Right lung (tissue), 2 donors: ENCODE measurements at regions not wholly inside any gene's neighbourhood (a gene's known extent, or its start where the extent isn't known, plus 50 kb on each side); places are given as distances from the start of the nearest gene placed in this dataset.

Experiments
- DNase-seq, 2 donors: peaks; one replicate each; pipeline ENCODE4 v3.0.0-alpha.2; 2013

DNA sequence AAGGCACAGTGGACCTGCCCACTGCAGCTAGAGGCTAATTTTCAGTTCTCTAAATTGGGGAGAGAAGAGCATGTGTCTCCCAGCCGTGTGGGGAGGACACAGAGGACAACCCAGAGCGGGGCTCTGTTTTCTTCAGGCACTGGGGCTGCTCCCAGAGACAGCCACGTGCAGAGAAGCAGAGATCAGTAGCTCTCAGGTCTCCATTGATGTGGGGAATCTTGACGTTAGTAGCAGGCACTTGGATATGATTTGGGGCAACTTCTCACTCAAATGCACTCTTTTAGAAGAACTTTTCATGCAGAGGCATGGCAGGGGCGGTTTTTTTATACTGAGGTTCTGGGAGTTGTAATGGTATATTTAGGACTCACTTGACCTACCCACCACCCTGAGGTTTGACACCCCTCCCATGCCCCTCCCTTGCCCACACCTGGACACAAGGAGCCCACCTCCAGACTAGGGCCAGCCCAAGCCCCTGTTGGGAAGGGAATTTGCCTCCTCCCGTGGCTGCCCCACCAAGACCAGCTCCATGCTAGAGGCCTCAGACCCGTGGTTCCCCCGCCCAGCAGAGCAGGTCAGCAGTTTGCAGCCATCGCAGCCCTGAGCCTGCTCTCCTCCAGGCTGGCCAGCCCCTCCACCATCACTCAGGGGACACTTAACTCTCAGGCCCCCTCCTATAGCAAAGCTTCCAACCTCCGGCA lies 94.2 kb upstream of the RTL6 start:
- no peak for DNase-seq

DNA sequence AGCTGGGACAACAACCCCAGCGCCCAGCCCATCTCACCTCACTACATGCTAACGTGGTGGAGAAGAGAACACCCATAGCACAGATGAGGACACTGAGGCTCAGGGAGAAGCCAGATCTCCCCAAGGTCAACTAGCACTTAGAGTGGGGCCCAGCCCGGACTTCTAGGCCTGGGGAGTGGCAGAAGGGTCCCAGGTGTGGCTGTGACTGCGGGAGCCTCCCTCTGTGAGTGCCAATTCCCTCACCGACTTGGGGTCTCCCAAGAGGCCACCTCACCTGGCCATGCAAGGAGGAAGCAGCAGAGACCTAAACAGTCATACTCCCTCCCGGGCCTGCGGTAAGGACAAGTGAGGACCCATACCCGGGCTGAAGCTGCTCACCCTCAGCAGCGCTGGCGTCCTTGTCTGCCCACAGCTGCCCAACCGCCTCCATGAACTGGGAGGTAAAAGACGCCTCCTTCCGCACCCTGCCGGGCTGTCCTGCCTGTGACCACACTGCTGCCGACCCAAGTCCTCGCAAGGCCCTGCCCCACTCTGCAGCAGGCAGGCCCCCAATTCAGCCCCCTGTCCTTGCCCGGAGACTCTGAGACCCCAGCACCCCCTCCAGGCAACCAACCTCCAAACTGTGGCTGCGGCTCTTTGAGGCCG lies 93.2 kb upstream of the RTL6 start:
- DNase-seq = no peak

DNA sequence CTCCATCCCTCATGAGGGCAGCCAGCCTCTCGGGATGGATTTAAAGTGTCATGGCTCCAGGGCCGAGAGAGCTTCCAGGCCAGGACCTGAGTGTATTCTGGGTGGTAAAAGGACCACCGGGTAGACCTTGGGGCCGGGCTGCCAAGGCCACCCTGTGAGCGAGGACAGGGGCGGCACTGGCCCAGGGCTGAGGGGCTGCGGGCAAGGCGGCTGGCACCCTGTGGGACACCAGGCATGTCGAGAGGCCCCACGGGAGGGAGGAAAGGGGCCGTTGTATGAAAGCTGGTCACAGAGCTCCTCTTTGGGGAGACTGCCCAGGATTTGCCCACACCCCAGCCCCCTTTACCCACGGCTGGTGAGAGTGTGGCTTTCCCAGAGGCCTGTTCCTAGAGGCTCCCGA lies 92.3 kb upstream of the RTL6 start:
- no peak for DNase-seq

DNA sequence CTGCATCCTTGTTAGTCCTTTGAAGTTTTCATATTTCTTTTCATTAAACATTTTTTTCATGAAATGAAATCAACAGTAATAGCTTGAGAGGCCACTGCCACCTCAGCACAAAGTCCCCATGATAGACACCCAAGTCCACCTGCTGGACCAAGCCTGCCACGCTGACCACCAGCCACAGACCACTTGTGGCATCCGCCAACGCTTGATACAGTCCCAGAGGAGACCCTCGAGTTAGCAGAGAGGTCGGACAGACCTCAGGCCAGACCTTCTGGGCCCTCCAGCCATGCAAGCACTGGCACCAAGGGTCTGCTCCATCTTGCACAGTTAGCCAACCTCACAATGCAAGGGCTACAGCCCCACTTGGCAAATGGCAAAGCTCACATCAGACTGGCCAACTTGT lies 91.8 kb upstream of the RTL6 start:
- DNase-seq = no peak

DNA sequence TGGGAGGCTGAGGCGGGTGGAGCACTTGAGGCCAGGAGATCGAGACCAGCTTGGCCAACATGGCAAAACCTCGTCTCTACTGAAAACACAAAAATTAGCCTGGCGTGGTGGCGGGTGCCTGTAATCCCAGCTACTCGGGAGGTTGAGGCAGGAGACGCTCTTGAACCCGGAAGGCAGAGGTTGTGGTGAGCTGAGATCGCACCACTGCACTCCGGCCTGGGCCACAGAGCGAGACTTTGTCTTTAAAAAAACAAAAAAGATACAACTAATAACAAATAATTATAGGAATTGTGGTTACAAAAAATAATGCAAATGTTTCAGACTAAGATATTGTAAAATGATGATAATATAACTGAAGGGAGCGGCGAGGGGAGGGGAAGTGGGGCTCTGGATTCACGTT lies 90.3 kb upstream of the RTL6 start:
- no peak for DNase-seq

DNA sequence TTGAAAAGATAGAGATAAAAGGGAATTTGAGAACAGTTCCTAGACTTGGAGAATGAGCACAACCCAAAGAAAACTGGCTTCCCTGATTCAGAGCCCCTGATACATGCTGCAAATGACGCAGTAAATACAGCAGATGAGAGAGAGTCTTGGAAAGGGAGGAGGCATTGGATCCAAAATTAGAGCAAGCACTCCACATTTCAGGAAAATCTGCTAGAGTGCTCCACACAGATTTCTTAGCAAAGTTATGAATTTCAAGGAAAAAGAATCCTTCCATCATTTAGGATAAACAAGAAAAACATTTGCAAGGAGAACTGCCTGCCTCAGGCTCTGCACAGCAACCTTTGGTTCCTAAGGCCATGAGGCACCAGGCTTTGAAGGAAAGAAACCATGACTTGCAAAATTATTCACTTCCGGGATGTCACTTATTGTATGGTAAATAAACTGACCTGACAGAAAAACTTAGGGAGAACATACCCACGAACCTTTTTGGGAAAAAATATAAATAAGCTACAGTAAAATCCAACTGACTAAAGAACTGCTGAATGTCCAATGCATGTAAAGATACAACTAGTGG lies 89.8 kb upstream of the RTL6 start:
- no peak for DNase-seq

DNA sequence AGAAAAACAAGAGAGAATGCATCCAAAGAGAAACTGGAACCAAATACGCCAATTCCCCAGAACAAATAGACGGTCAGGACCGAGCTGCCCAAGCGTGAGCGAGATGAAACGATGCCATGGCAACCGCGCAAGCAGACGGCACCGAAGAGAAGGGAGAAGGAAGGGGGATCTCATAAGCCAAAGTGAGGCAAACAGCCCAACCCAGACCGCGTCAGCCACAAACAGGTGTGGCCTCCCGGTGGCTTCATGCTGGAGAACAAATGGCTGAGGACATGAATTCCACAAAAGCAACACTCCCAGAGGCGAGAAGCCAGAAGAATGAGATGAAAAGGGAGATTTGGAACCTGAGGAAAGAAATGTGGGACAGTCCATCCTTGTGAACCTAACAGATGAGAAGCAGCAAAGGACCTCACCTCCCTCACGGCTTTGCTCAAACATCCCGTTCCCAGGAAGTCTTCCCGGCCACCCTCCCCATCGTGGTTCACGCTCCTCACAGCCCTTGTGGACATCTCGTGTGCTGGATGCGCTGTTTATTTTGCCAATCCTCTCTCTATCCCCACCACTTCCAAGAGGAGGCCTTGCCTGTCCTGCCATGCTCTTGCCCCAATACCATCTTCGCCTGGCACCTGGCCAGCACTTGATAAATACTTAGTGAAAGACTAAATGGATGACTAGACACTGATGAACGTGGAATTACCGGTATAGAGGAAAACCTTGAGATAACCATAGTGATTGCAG lies 89.1 kb upstream of the RTL6 start:
- no peak for DNase-seq

DNA sequence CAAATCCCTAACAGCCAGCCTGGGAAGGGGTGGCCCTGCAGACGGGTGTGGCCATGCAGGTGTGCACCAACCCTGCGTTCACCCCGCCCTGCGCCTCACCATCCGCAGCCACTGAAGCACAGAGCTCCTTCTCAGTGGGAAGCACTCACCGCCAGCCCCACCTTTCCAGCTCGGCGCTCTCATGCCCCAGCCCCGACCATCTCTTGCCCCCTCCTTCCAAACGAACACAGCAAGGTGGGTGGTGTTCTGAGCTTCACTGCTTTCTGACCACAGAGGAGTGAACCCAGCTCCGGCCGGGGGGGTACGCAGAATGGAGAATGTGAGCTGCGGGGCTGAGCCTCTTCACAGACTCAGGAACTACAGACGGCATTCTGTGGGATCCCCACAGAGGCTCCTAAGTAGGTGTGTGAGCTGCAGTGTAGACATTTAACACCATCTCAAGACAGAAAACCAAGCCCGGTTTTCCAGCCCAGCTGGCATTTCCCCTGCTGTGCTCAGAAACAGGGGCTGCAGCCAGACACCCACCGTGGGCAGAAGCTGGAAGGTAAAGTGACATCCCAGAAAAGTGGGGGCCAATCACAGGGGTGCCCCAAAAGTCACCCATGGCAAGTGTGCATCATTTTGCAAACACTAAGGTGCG lies 88.4 kb upstream of the RTL6 start:
- DNase-seq = no peak

DNA sequence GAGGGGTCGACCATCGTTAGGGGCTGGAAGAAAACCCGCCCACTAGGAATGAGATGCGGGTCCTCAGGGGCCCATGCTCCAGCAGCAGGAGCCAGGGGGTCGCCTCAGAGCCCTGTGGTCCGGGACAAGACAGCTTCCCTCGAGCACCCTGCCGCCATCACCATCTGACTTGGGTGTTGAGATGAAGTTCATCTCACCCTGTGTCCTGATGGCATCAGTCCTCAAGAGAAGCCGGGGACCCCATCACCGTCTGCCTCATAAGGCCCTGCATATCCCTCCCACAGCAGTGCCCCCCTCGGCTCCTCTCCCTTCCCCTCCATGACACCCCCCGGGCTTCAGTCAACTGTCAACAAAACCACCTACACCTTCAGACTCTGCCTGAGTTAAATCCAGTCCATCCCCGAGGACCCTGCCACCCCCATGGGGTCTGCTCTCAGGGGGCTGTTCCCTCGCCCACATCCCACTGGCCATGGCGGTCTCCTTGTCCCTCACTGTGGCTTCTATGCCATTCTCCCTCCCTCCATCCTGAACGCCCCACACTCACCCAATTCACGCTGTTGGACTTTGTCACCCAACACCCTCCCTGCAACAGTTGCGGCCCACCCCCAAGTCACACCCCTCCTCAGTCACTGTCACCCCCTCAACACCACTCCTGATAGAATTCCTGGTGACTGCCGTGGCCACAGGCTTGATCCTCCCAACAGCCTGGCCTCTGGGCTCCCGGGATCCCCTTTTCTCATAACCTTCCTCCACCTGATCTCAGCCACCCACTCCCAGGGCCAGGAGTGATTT lies 87.7 kb upstream of the RTL6 start:
- no peak for DNase-seq

DNA sequence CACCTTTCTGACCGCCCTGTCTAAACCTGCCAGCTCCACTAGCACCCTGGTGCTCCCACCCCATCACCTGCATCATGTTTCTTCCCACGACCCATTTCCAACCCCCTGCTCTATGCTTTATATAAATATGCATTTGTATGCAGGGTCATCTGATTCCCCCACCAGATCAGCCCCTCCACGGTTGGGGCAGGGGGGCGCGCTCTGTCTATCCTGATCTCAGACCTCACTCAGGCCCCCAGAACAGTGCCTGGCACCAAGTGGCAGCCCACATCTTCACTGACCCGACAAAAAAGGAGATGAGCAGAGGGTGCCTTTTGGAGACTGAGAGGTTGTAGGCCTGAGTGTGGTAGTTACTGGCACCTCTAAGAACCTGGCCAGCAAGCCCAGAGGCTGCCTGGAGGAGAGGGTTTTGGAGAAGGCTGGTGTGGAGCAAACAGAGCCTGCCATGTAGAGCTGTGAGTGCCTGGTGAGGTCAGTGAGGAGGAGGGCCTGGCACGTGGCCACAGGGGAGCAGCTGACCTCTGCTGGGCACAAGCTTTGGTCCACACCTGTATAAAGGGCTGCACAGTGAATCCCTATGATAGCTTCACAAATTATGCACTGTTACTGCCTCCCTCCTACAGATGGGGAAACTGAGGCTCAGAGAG lies 86.3 kb upstream of the RTL6 start:
- DNase-seq = no peak

DNA sequence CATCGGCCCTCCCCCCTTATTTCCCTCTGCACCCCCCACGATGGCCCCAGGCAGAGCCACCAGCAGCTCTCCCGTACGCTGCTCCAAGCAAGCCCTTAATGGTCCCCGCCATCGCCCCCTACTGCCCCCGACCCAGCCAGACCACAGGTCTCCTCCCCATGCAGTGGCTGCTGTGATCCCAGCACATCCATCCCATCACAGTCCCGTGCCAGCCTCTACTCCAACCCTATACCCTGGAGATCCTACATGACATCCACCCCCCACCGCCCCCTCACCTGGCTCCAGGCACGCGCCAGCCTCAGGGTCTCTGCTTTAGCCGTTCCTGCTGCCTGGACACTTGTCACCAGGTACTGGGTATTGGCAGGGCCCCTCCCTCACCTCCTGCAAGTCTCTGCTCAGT lies 85.8 kb upstream of the RTL6 start:
- no peak for DNase-seq

DNA sequence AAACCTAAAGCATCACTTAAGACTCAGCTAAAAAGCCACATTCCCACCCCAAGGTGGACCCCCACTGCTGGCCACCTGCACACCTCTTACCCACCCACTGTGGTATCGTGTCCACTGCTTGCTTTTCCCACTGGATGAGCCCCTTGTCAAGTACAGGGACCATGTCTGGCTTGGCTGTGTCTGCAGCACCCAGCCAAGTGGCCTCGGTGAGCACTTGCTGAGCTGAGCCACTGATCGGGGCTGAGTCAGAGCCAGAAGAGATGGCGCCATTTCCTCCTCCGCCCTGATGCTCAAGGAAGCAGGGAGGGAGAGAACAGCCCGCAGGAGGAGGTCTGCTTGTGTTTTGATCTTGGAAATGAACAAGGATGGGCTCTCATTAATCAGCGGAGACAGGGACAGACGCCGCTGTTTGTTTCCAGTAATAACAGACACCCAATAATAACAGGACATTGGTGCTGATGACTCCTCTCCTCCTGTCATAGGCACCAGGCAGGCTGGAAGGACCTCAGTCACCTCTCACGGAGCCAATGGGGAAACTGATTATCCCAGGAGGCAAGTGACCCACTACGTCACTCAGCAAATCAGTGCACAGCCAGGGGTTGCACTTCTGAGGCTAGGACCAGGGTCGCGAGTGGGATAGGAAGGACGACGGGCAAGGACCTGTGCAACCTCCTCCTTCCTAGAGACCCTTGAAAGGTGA lies 85.2 kb upstream of the RTL6 start:
- DNase-seq = no peak

DNA sequence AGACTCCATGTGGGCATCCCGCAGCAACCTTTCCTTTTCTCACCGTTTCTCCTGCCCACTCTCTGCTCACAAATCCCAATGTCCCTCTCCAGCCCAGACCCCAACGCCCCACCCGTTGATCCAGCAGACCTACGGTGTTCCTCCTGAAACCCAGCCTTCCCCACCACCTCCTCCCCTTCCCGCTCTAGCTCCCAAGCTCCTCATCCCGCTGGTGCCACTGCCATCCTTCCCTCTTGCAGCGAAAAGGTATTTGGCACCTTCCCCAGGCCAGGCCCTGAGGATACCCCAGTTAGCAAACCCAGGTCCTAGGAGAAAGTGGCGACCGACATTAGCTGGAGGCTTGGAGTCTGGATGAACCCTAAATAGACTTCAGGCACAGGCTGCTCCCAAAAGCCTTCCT lies 84.0 kb upstream of the RTL6 start:
- DNase-seq = no peak

DNA sequence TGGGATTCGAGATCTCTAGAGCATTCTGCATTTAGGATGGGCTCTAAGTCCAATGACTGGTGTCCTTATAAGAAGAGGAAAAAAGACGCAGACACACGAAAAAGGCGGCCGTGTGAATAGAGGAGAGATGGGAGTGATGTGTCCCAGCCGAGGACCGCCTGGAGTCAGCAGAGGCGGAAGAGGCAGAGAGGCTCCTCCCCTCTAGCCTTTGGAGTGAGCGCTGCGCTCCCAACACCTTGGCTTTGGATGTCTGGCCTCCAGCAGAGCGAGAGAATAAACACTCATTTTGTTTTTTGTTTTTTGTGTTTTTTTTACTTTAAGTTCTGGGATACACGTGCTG lies 83.0 kb upstream of the RTL6 start:
- DNase-seq = no peak

DNA sequence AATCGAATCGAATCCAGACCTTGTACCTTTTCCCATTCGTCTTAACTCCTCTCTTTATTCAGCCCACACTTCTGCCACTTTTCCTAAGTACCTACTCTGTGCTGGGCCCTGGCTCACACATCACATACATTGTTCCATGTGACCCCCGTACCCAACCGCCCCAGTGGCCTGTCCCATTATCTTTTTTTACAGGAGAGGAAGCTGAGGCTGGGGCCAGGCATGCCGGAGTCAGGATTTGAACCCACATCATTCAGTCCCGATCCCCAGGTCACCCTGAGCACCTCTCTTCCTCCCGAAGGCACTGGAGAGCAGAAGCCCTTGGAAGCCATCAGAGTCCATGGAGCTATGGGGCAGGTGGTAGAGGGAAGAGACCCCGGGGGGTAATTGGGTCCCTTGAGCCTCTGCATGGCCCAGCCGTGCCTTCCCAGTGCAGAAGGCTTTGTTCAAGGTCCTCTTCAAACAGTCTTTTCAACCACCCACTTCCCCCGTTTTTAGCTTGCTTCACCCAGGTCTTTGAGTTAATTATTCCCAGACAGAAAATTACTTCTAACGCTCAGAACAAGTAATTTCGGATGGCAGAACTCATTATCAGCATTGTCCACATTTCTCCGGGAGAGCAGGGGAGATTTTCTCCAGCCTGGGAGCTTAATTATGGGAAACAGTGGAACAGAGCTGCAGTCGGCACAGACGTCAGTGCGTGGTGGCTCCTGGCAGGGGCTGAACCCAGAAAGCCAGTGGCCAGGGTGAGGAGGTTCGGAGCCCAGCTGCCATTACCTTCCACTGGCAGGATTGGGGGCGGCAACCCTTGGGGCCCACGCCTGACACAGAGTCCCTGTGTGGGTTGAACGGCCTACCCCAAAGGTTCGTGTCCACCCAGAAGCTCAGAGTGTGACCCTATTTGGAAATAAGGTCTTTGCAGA lies 82.4 kb upstream of the RTL6 start:
- DNase-seq = no peak

DNA sequence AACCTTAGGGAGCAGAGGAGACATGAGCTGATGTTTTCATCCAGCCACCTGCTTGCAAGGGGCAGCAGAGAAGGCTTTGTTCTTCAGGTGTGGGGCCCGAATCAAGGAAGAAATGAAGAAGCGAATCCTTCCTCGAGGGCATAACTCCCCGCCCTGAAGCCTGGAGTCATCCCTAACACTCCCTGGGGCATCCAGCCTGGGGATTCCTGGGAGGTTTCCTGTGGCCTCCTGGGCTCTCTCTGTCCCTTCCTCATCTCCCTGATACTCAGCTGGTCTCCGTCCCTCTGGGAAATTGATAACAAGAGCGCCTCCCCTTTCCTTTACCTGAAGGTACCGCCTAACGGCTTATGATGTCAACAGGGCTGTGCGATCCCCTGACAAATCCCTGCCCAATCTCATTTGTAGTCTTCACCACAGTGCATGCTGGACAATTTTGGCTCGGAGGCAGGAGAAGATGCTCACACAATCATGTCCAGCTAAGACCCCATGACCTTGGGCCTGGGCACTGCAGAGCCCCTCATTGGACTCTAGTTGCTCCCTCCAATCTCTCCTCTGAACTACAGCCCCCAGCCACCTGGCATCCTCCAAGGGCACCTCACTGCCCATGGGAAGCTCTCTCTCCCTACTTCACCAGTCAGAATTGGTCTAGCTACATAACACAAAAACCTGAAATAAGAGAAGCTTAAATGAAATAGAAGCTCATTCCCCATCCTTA lies 80.6 kb upstream of the RTL6 start:
- no peak for DNase-seq

DNA sequence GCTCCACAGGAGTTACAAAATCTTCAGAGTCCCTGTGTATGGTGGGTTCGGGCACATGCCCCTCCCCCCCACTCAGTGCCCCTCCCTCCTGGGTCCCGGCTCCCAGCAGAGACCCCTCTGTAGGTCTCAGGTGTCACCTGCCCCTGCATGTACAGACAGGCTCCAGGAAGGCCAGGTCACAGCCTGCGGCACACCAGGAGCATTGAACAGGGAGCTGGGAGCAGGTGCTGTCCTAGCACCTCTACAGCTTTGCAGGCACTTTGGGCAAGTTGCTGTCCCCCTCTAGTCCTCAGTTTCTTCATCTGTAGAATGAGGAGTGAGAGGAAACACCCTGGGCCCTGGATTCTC lies 80.1 kb upstream of the RTL6 start:
- DNase-seq = no peak

DNA sequence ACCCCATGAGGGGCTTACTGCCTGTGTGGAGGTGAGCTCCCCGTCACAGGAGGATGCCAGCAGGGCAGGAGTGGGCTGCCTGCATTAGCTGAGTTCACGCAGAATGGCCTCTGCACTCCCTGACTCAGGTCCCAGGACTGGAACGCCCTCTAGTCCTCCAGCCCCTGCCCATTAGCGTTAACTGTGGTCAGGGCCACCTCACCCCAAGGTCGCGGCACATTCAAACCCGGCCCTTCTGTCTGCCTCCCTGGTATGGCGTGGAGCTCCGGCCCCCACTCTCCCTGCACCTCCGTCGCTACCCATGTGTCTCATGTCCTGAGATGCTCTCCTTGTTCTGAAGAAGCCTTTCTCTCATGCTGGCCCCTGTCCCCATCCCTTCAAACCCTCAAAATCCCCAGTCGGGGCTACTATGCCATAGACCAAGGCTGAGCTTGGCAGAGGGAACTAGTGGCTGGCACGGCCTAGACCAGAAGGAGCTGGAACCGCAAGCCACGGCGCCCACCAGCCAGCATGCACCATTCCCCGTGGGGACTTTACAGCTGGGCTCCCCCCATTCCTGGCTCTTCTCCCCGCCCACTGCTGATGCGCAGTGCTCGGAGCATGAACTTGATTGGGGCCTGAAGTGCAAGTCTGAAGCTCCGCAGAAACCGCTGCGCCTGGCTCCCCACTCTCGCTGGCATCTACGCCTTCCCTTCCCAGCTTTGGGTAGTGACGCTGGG lies 79.5 kb upstream of the RTL6 start:
- no peak for DNase-seq
